ENCODE measurements at regions not wholly inside any gene's neighbourhood (a gene's known extent, or its start where the extent isn't known, plus 50 kb on each side); places are given as distances from the start of the nearest gene placed in this dataset.
A peak's percentile ranks its signal among the peaks of the same experiment; 100 is the strongest.

GRCh38 chr6:156087487-156087886, 631.8 kb upstream of the NOX3 start:
- no peak for TF ChIP-seq CTCF (conservative IDR thresholded peaks at IDR 0.05)
- peaks cover 31% of the 10 kb centered on the region for H3K9me3 Mint-ChIP-seq
- no peaks in the 10 kb centered on the region for H3K27me3 Mint-ChIP-seq (ENCODE audit: low read depth)

GRCh38 chr6:156082012-156082411, 626.4 kb upstream of the NOX3 start:
- Mint-ChIP-seq H3K27ac (ENCODE audit: unreplicated experiment) (no peak overlapping the region), H3K27me3 (ENCODE audit: low read depth) (no peaks in the 10 kb centered on the region), H3K4me3 (no peak overlapping the region), H3K4me1 (no peaks in the 10 kb centered on the region), H3K9me3 (peaks cover 9% of the 10 kb centered on the region), H3K36me3 (ENCODE audit: low read depth) (peaks cover 5% of the 10 kb centered on the region)
- no peak for TF ChIP-seq CTCF (conservative IDR thresholded peaks at IDR 0.05)
- no peak for DNase-seq (ENCODE audit: low read depth, low spot score)

More at GRCh38 chr6:156087487-156087886, 631.8 kb upstream of the NOX3 start:
- H3K27ac Mint-ChIP-seq (ENCODE audit: unreplicated experiment): no peak overlapping the region
- DNase-seq (ENCODE audit: low read depth, low spot score): no peak
- H3K4me3 Mint-ChIP-seq: no peak overlapping the region
- H3K36me3 Mint-ChIP-seq (ENCODE audit: low read depth): peaks cover 33% of the 10 kb centered on the region
- no peaks in the 10 kb centered on the region for H3K4me1 Mint-ChIP-seq

GRCh38 chr6:156080371-156080770, 624.7 kb upstream of the NOX3 start:
- H3K27ac Mint-ChIP-seq (ENCODE audit: unreplicated experiment): no peak overlapping the region
- TF ChIP-seq CTCF (conservative IDR thresholded peaks at IDR 0.05): no peak
- no peak for DNase-seq (ENCODE audit: low read depth, low spot score)
- H3K9me3 Mint-ChIP-seq: peaks cover 3% of the 10 kb centered on the region
- no peaks in the 10 kb centered on the region for H3K4me1 Mint-ChIP-seq
- H3K4me3 Mint-ChIP-seq: no peak overlapping the region
- H3K27me3 Mint-ChIP-seq (ENCODE audit: low read depth): no peaks in the 10 kb centered on the region
- H3K36me3 Mint-ChIP-seq (ENCODE audit: low read depth): no peaks in the 10 kb centered on the region

GRCh38 chr6:156068881-156069280, 613.2 kb upstream of the NOX3 start:
- Mint-ChIP-seq H3K27ac (ENCODE audit: unreplicated experiment) (peak overlapping the region; percentile 39), H3K4me1 (peaks cover 5% of the 10 kb centered on the region), H3K27me3 (ENCODE audit: low read depth) (no peaks in the 10 kb centered on the region), H3K4me3 (no peak overlapping the region), H3K9me3 (no peaks in the 10 kb centered on the region), H3K36me3 (ENCODE audit: low read depth) (no peaks in the 10 kb centered on the region)
- no peak for TF ChIP-seq CTCF (conservative IDR thresholded peaks at IDR 0.05)
- no peak for DNase-seq (ENCODE audit: low read depth, low spot score)

- Mint-ChIP-seq H3K27ac (ENCODE audit: unreplicated experiment) (no peak overlapping the region), H3K9me3 (peaks cover 5% of the 10 kb centered on the region), H3K27me3 (ENCODE audit: low read depth) (no peaks in the 10 kb centered on the region)
These were observed 610.2 kb upstream of the NOX3 start for GRCh38 chr6:156065849-156066248.

More at GRCh38 chr6:156065849-156066248, 610.2 kb upstream of the NOX3 start:
- H3K36me3 Mint-ChIP-seq (ENCODE audit: low read depth): no peaks in the 10 kb centered on the region
- H3K4me1 Mint-ChIP-seq: peaks cover 11% of the 10 kb centered on the region
- no peak overlapping the region for H3K4me3 Mint-ChIP-seq
- TF ChIP-seq CTCF (conservative IDR thresholded peaks at IDR 0.05): no peak
- no peak for DNase-seq (ENCODE audit: low read depth, low spot score)
